GM23338 (cell line): ENCODE measurements at regions not wholly inside any gene's neighbourhood (a gene's known extent, or its start where the extent isn't known, plus 50 kb on each side); places are given as distances from the start of the nearest gene placed in this dataset.

Experiments used
- ATAC-seq: fragments of 200-7000 bp; cut with Tn5 transposase; 3 replicates; pipeline ENCODE4 v1.9.1; 2020
- DNase-seq: peaks from one replicate; pipeline ENCODE4 v3.0.0-alpha.2; 2015; ENCODE audit warnings: low spot score
- H2AFZ ChIP-seq: fragments of 200-600 bp; sonication (generic); 2 replicates; pipeline ENCODE4 v1.8.0; 2016; ENCODE audit warnings: antibody characterized with exemption, mild to moderate bottlenecking, moderate library complexity
- H3F3A ChIP-seq: fragments of 200-600 bp; sonication (generic); replicated peaks from 2 replicates; pipeline ENCODE4 v1.8.0; 2017; ENCODE audit warnings: antibody characterized with exemption, mixed run types, low read depth
- H3K27ac ChIP-seq: fragments of 200-600 bp; sonication (generic); 2 replicates; pipeline ENCODE4 v1.6.1; 2016; ENCODE audit warnings: low read depth
- H3K27me3 ChIP-seq: fragments of 200-600 bp; sonication (generic); 2 replicates; pipeline ENCODE4 v1.8.0; 2016; ENCODE audit warnings: mild to moderate bottlenecking, mixed run types, moderate library complexity; ENCODE audit not compliant: insufficient read depth
- H3K36me3 ChIP-seq: fragments of 200-600 bp; sonication (generic); 2 replicates; pipeline ENCODE4 v1.8.0; 2016; ENCODE audit warnings: mild to moderate bottlenecking; ENCODE audit not compliant: insufficient read depth
- H3K4me1 ChIP-seq: fragments of 200-600 bp; sonication (generic); 2 replicates; pipeline ENCODE4 v1.8.0; 2016; ENCODE audit warnings: mild to moderate bottlenecking, moderate library complexity; ENCODE audit not compliant: insufficient read depth
- H3K4me2 ChIP-seq: fragments of 200-600 bp; sonication (generic); 2 replicates; pipeline ENCODE4 v1.7.1; 2017; ENCODE audit warnings: mixed run types
- H3K4me3 ChIP-seq: fragments of 200-600 bp; sonication (generic); 2 replicates; pipeline ENCODE4 v1.6.1; 2016; ENCODE audit warnings: mixed run types
- H3K79me2 ChIP-seq: fragments of 200-600 bp; sonication (generic); replicated peaks from 2 replicates; pipeline ENCODE4 v1.8.0; 2017; ENCODE audit warnings: mild to moderate bottlenecking; ENCODE audit not compliant: insufficient read depth
- H3K9me2 ChIP-seq: fragments of 200-600 bp; sonication (generic); 2 replicates; pipeline ENCODE4 v1.8.0; 2017; ENCODE audit not compliant: insufficient read depth
- H4K20me1 ChIP-seq: fragments of 200-600 bp; sonication (generic); replicated peaks from 2 replicates; pipeline ENCODE4 v1.8.0; 2017; ENCODE audit warnings: mild to moderate bottlenecking; ENCODE audit not compliant: insufficient read depth
- H3K27ac Mint-ChIP-seq: 2 replicates; pipeline ENCODE4 v1.8.0; 2020; ENCODE audit warnings: inconsistent platforms, mild to moderate bottlenecking, moderate library complexity, mixed read lengths
- H3K27me3 Mint-ChIP-seq: 3 replicates; pipeline ENCODE4 v1.8.0; 2022; ENCODE audit warnings: low read depth, mild to moderate bottlenecking, moderate library complexity, mixed read lengths, inconsistent platforms; ENCODE audit not compliant: insufficient read depth, poor library complexity
- H3K36me3 Mint-ChIP-seq: 3 replicates; pipeline ENCODE4 v1.8.0; 2021; ENCODE audit warnings: low read depth, mild to moderate bottlenecking, inconsistent platforms, moderate library complexity, mixed read lengths
- H3K4me1 Mint-ChIP-seq: 3 replicates; pipeline ENCODE4 v1.8.0; 2020; ENCODE audit warnings: mild to moderate bottlenecking, inconsistent platforms, mixed read lengths
- H3K4me3 Mint-ChIP-seq: 3 replicates; pipeline ENCODE4 v1.8.0; 2021; ENCODE audit warnings: moderate library complexity, mild to moderate bottlenecking, inconsistent platforms, mixed read lengths
- H3K9me3 Mint-ChIP-seq: 3 replicates; pipeline ENCODE4 v1.8.0; 2020; ENCODE audit warnings: moderate library complexity, mild to moderate bottlenecking, inconsistent platforms, mixed read lengths
- CREB1 ChIP-seq: fragments of 250-450 bp; sonication (Bioruptor Pico); IDR thresholded peaks from 2 replicates; pipeline ENCODE4 v1.5.0; 2020; ENCODE audit warnings: low read depth, mild to moderate bottlenecking, moderate library complexity
- CTCF ChIP-seq, 2 experiments: fragments of 200-600 bp in 1 of 2; sonication (generic) in 1 of 2; conservative IDR thresholded peaks; 2 replicates each; pipeline versions ENCODE4 v1.5.1 to v1.6.1; 2016 to 2017; ENCODE audit warnings: antibody characterized with exemption in 2 of 2, low read depth in 2 of 2, mild to moderate bottlenecking in 2 of 2, moderate library complexity in 1 of 2
- ETS1 ChIP-seq: IDR thresholded peaks from 2 replicates; pipeline ENCODE4 v1.6.1; 2016; ENCODE audit warnings: antibody characterized with exemption
- EZH2 ChIP-seq: fragments of 200-600 bp; sonication (generic); IDR thresholded peaks from one replicate; pipeline ENCODE4 v1.8.0; 2017; ENCODE audit warnings: antibody characterized with exemption, mild to moderate bottlenecking, low read depth; ENCODE audit not compliant: unreplicated experiment
- EZH2phosphoT487 ChIP-seq: fragments of 200-600 bp; sonication (generic); IDR thresholded peaks from one replicate; pipeline ENCODE4 v1.8.1; 2018; ENCODE audit warnings: antibody characterized with exemption; ENCODE audit not compliant: unreplicated experiment
- NANOG ChIP-seq: IDR thresholded peaks from 2 replicates; pipeline ENCODE4 v1.6.1; 2016; ENCODE audit warnings: antibody characterized with exemption, borderline replicate concordance
- POLR2AphosphoS5 ChIP-seq: IDR thresholded peaks from 2 replicates; pipeline ENCODE4 v1.6.1; 2016; ENCODE audit warnings: antibody characterized with exemption, low read depth
- REST ChIP-seq: IDR thresholded peaks from one replicate; pipeline ENCODE4 v1.6.1; 2018; ENCODE audit warnings: antibody characterized with exemption; ENCODE audit not compliant: unreplicated experiment
- STAT1 ChIP-seq: IDR thresholded peaks from one replicate; pipeline ENCODE4 v1.6.1; 2016; ENCODE audit warnings: antibody characterized with exemption; ENCODE audit not compliant: unreplicated experiment
- ZNF114 ChIP-seq: fragments of 250-450 bp; sonication (Bioruptor Pico); IDR thresholded peaks from 2 replicates; pipeline ENCODE4 v1.5.0; 2020; ENCODE audit warnings: mild to moderate bottlenecking, moderate library complexity
- ZNF331 ChIP-seq: fragments of 250-450 bp; sonication (Bioruptor Pico); IDR thresholded peaks from 2 replicates; pipeline ENCODE4 v1.5.0; 2020; ENCODE audit warnings: low read depth, mild to moderate bottlenecking, moderate library complexity

GRCh38 chr3:105140899-105141367 is 225.8 kb upstream of the ALCAM start:
- Histone ChIP-seq H3K79me2 (no peaks in the 10 kb centered on the region), H4K20me1 (no peaks in the 10 kb centered on the region), H3K36me3 (no peaks in the 10 kb centered on the region), H3K4me2 (no peak overlapping the region), H2AFZ (no peak overlapping the region), H3F3A (no peaks in the 10 kb centered on the region), H3K9me2 (no peaks in the 10 kb centered on the region; the same call in 1 of the 2 replicates), H3K4me3 (no peak overlapping the region), H3K27ac (no peak overlapping the region), H3K4me1 (no peaks in the 10 kb centered on the region), H3K27me3 (no peaks in the 10 kb centered on the region)
- no peak overlapping the region for H3K4me3 Mint-ChIP-seq
- H3K36me3 Mint-ChIP-seq = no peaks in the 10 kb centered on the region
- no peak for TF ChIP-seq CREB1 (CRISPR knock-in tag)
- no peak for TF ChIP-seq EZH2
- no peak for TF ChIP-seq REST
- TF ChIP-seq ZNF114 (CRISPR knock-in tag) = no peak
- TF ChIP-seq EZH2phosphoT487 = no peak
- no peak for TF ChIP-seq ETS1
- no peak overlapping the region for H3K27ac Mint-ChIP-seq
- no peaks in the 10 kb centered on the region for H3K4me1 Mint-ChIP-seq
- ATAC-seq = no peak
- no peak for DNase-seq
- peaks cover 2% of the 10 kb centered on the region for H3K27me3 Mint-ChIP-seq
- no peaks in the 10 kb centered on the region for H3K9me3 Mint-ChIP-seq

GRCh38 chr3:105144837-105145236 is 221.9 kb upstream of the ALCAM start:
- ATAC-seq = no peak
- H3K4me3 Mint-ChIP-seq = no peak overlapping the region
- TF ChIP-seq NANOG (no peak), EZH2 (no peak), POLR2AphosphoS5 (no peak), ZNF114 (CRISPR knock-in tag) (no peak), STAT1 (no peak), CREB1 (CRISPR knock-in tag) (no peak), ZNF331 (CRISPR knock-in tag) (no peak), CTCF (conservative IDR thresholded peaks at IDR 0.05; ENCODE audit: low read depth in 2 of 2) (no peak), REST (no peak), EZH2phosphoT487 (no peak)

More at GRCh38 chr3:105144837-105145236, 221.9 kb upstream of the ALCAM start:
- Histone ChIP-seq H3K4me2 (no peak overlapping the region), H3F3A (no peaks in the 10 kb centered on the region), H3K9me2 (no peaks in the 10 kb centered on the region; the same call in 1 of the 2 replicates), H3K36me3 (no peaks in the 10 kb centered on the region), H3K27ac (no peak overlapping the region), H3K27me3 (no peaks in the 10 kb centered on the region), H4K20me1 (no peaks in the 10 kb centered on the region), H2AFZ (no peak overlapping the region), H3K4me1 (no peaks in the 10 kb centered on the region), H3K4me3 (no peak overlapping the region), H3K79me2 (no peaks in the 10 kb centered on the region)
- H3K36me3 Mint-ChIP-seq = peaks cover 21% of the 10 kb centered on the region
- H3K27ac Mint-ChIP-seq = no peak overlapping the region
- peaks cover 3% of the 10 kb centered on the region for H3K27me3 Mint-ChIP-seq
- H3K4me1 Mint-ChIP-seq = no peaks in the 10 kb centered on the region
- peaks cover 23% of the 10 kb centered on the region for H3K9me3 Mint-ChIP-seq
- DNase-seq = no peak
